ENCODE measurements at regions not wholly inside any gene's neighbourhood (a gene's known extent, or its start where the extent isn't known, plus 50 kb on each side); places are given as distances from the start of the nearest gene placed in this dataset.

- no peak for TF ChIP-seq CTCF (IDR thresholded peaks at IDR 0.05)
- TF ChIP-seq POLR2A (IDR thresholded peaks at IDR 0.05) = no peak
Observed at GRCh38 chrX:22730542-22730941, 269.2 kb upstream of the DDX53 start.

All from lower leg skin (tissue), 3 donors.